ENCODE measurements at regions not wholly inside any gene's neighbourhood (a gene's known extent, or its start where the extent isn't known, plus 50 kb on each side); places are given as distances from the start of the nearest gene placed in this dataset.

GRCh38 chr1:175841738-175842187 lies 98.4 kb upstream of the TNR start:
- DNase-seq = no peak
- Histone ChIP-seq H3K79me1 (ENCODE audit: insufficient read depth, low read depth, low read length, poor library complexity, severe bottlenecking) (no peaks in the 10 kb centered on the region), H2BK15ac (ENCODE audit: low read depth, low read length) (no peak overlapping the region), H3K56ac (ENCODE audit: insufficient read length, low read depth, low read length) (no peak overlapping the region), H2AK5ac (ENCODE audit: insufficient read length, low read length) (no peak overlapping the region), H2BK12ac (ENCODE audit: insufficient read length, low read depth, low read length) (no peak overlapping the region), H4K8ac (replicated peaks; ENCODE audit: insufficient read length, low read depth, low read length) (no peak overlapping the region), H3K4me2 (ENCODE audit: insufficient read depth, insufficient read length, low read length) (no peak overlapping the region), H3K18ac (ENCODE audit: insufficient read length, low read depth, low read length) (no peak overlapping the region), H3K23ac (ENCODE audit: insufficient read length, low read depth, low read length) (no peak overlapping the region), H3K9me3 (ENCODE audit: control insufficient read depth, low read depth, low read length) (no peaks in the 10 kb centered on the region), H3K27ac (ENCODE audit: insufficient read length, low read depth, low read length) (no peak overlapping the region), H3K9ac (ENCODE audit: extremely low read depth, insufficient read length, low read length) (no peak overlapping the region), H3K14ac (ENCODE audit: insufficient read depth, low read length) (no peak overlapping the region), H4K20me1 (ENCODE audit: control insufficient read depth, insufficient read depth, insufficient read length) (no peaks in the 10 kb centered on the region), H3K79me2 (ENCODE audit: insufficient read depth, low read length) (no peaks in the 10 kb centered on the region), H3K4ac (ENCODE audit: low read depth, low read length) (no peak overlapping the region), H2AFZ (ENCODE audit: low read length) (no peak overlapping the region), H4K5ac (ENCODE audit: insufficient read length, low read depth, low read length) (no peak overlapping the region), H4K91ac (ENCODE audit: insufficient read length, low read depth, low read length) (no peak overlapping the region), H3K4me1 (ENCODE audit: insufficient read depth, low read length) (peaks cover 4% of the 10 kb centered on the region; the same call in 1 of the 2 replicates), H3K27me3 (ENCODE audit: insufficient read depth, low read length) (no peaks in the 10 kb centered on the region), H2BK120ac (ENCODE audit: low read depth, low read length, poor library complexity, severe bottlenecking) (no peak overlapping the region), H3T11ph (ENCODE audit: low read length) (no peak overlapping the region), H2BK5ac (ENCODE audit: insufficient read length, low read length) (no peak overlapping the region), H3K23me2 (ENCODE audit: insufficient read length, low read depth, low read length, poor library complexity, severe bottlenecking) (no peaks in the 10 kb centered on the region), H2BK20ac (ENCODE audit: low read depth, low read length, poor library complexity, severe bottlenecking) (no peak overlapping the region)
- Mint-ChIP-seq H3K4me1 (peaks cover 35 to 37% of the 10 kb centered on the region in 2 experiments), H3K27me3 (ENCODE audit: low read depth) (peaks cover 5% of the 10 kb centered on the region), H3K36me3 (ENCODE audit: insufficient read depth in 1 of 3, low read depth in 3 of 3) (no peaks in the 10 kb centered on the region), H3K9me3 (no peaks in the 10 kb centered on the region), H3K27ac (no peak overlapping the region), H3K4me3 (no peak overlapping the region)
- TF ChIP-seq CTCF (conservative IDR thresholded peaks at IDR 0.05) = no peak
- no CpG with 5 or more reads among the region's 5 CpGs for WGBS (ENCODE audit: extremely low coverage, insufficient read length, low lambda C conversion rate)

All from H9 (cell line).